Naive thymus-derived CD4-positive, alpha-beta T cell (primary cell): ENCODE measurements at regions not wholly inside any gene's neighbourhood (a gene's known extent, or its start where the extent isn't known, plus 50 kb on each side); places are given as distances from the start of the nearest gene placed in this dataset.

Experiments
- ATAC-seq: fragments of 150-1000 bp; cut with Tn5 transposase; 2 replicates; pipeline ENCODE4 v1.10.0; 2021; ENCODE audit warnings: mild to moderate bottlenecking, moderate library complexity
- CTCF ChIA-PET: fragments of 350-600 bp; sonication (Branson Sonifier 250); formaldehyde crosslinking; loops from one replicate; lab custom pipeline; 2021; ENCODE audit warnings: antibody characterized with exemption; lab: Charles Lee
- POLR2A ChIA-PET: fragments of 350-600 bp; sonication (Branson Sonifier 250); formaldehyde crosslinking; loops from one replicate; lab custom pipeline; 2021; ENCODE audit warnings: antibody characterized with exemption, inconsistent platforms; lab: Charles Lee
- DNase-seq, 9 donors: peaks; one replicate each; pipeline versions ENCODE4 v3.0.0 to v3.0.0-alpha.2; 2020 to 2022; ENCODE audit warnings: mixed read lengths in 1 of 9
- H3K27ac ChIP-seq: one replicate; pipeline ENCODE4 v1.7.0; 2013; ENCODE audit warnings: mild to moderate bottlenecking, low read depth, low read length, moderate library complexity
- H3K27me3 ChIP-seq, 2 donors: one replicate each; pipeline ENCODE4 v1.7.0; 2013; ENCODE audit warnings: low read length in 2 of 2, mild to moderate bottlenecking in 2 of 2, moderate library complexity in 2 of 2; ENCODE audit not compliant: control insufficient read depth in 2 of 2, insufficient read depth in 2 of 2
- H3K36me3 ChIP-seq, 3 experiments: 1 replicate in 2 of 3; 2 replicates in 1 of 3; pipeline ENCODE4 v1.7.0; 2013; ENCODE audit warnings: low read length in 3 of 3, mild to moderate bottlenecking in 3 of 3, moderate library complexity in 1 of 3; ENCODE audit not compliant: insufficient read depth in 3 of 3, control insufficient read depth in 2 of 3
- H3K4me1 ChIP-seq, 2 donors: one replicate each; pipeline ENCODE4 v1.7.0; 2013; ENCODE audit warnings: low read length in 2 of 2, mild to moderate bottlenecking in 2 of 2, moderate library complexity in 1 of 2; ENCODE audit not compliant: control insufficient read depth in 2 of 2, insufficient read depth in 2 of 2
- H3K4me3 ChIP-seq: 2 replicates; pipeline ENCODE4 v1.7.0; 2013; ENCODE audit warnings: mild to moderate bottlenecking, low read length
- H3K9me3 ChIP-seq, 3 experiments: 1 replicate in 2 of 3; 2 replicates in 1 of 3; pipeline ENCODE4 v1.7.0; 2013; ENCODE audit warnings: low read length in 3 of 3; ENCODE audit not compliant: control insufficient read depth in 2 of 3
- H3K27ac Mint-ChIP-seq, 9 donors: one replicate each; pipeline ENCODE4 v1.8.0; 2020 to 2022; ENCODE audit warnings: mixed read lengths in 9 of 9, mild to moderate bottlenecking in 8 of 9, moderate library complexity in 5 of 9, inconsistent platforms in 2 of 9
- H3K27me3 Mint-ChIP-seq, 5 donors: one replicate each; pipeline ENCODE4 v1.8.0; 2021 to 2022; ENCODE audit warnings: mixed read lengths in 5 of 5, mild to moderate bottlenecking in 1 of 5
- H3K36me3 Mint-ChIP-seq, 5 donors: one replicate each; pipeline ENCODE4 v1.8.0; 2020 to 2022; ENCODE audit warnings: mixed read lengths in 5 of 5, mild to moderate bottlenecking in 3 of 5, inconsistent platforms in 1 of 5
- H3K4me1 Mint-ChIP-seq, 7 donors: one replicate each; pipeline ENCODE4 v1.8.0; 2020 to 2022; ENCODE audit warnings: mixed read lengths in 7 of 7, mild to moderate bottlenecking in 3 of 7, inconsistent platforms in 1 of 7
- H3K4me3 Mint-ChIP-seq, 10 donors: one replicate each; pipeline ENCODE4 v1.8.0; 2020 to 2022; ENCODE audit warnings: mild to moderate bottlenecking in 10 of 10, mixed read lengths in 10 of 10, moderate library complexity in 6 of 10, inconsistent platforms in 2 of 10
- H3K9me3 Mint-ChIP-seq, 11 donors: one replicate each; pipeline ENCODE4 v1.8.0; 2020 to 2022; ENCODE audit warnings: mixed read lengths in 11 of 11, mild to moderate bottlenecking in 4 of 11, inconsistent platforms in 1 of 11, moderate library complexity in 1 of 11
- intact Hi-C, 2 donors: fragments of 100-400 bp; cut with micrococcal nuclease; formaldehyde crosslinking; loops; one replicate each; pipeline ENCODE4 v1.15.1; 2023

GRCh38 chr15:95458721-95459120 is 871.8 kb upstream of the NR2F2 start:
- CTCF ChIA-PET: no interaction called here

GRCh38 chr15:95459273-95459672 is 871.2 kb upstream of the NR2F2 start:
- no peak overlapping the region for H3K27ac Mint-ChIP-seq
- Histone ChIP-seq H3K4me3 (no peak overlapping the region), H3K27me3 (peaks cover 0 to 3% of the 10 kb centered on the region in 2 donors), H3K36me3 (no peaks in the 10 kb centered on the region), H3K4me1 (peaks cover 10 to 14% of the 10 kb centered on the region in 2 donors), H3K27ac (no peak overlapping the region), H3K9me3 (no peaks in the 10 kb centered on the region)
- no peak overlapping the region for H3K4me3 Mint-ChIP-seq
- ATAC-seq (no peak), DNase-seq (no peak)
- peaks cover 0 to 5% (median 0%) of the 10 kb centered on the region in 11 donors for H3K9me3 Mint-ChIP-seq
- peaks cover 0 to 5% (median 0%) of the 10 kb centered on the region in 5 donors for H3K36me3 Mint-ChIP-seq
- ChIA-PET POLR2A (no interaction called here), CTCF (no interaction called here)
- H3K27me3 Mint-ChIP-seq: peaks cover 0 to 20% (median 8%) of the 10 kb centered on the region in 5 donors
- intact Hi-C loops: no loop called here
- peaks cover 19 to 35% (median 26%) of the 10 kb centered on the region in 7 donors for H3K4me1 Mint-ChIP-seq

More at GRCh38 chr15:95458721-95459120, 871.8 kb upstream of the NR2F2 start:
- Mint-ChIP-seq H3K4me1 (peaks cover 19 to 40% (median 31%) of the 10 kb centered on the region in 7 donors), H3K9me3 (peaks cover 0 to 5% (median 0%) of the 10 kb centered on the region in 11 donors), H3K4me3 (no peak overlapping the region), H3K36me3 (peaks cover 0 to 5% (median 0%) of the 10 kb centered on the region in 5 donors), H3K27me3 (peaks cover 0 to 19% (median 8%) of the 10 kb centered on the region in 5 donors), H3K27ac (no peak overlapping the region)
- ATAC-seq: no peak
- H3K4me3 ChIP-seq: no peak overlapping the region
- peaks cover 10 to 14% of the 10 kb centered on the region in 2 donors for H3K4me1 ChIP-seq
- POLR2A ChIA-PET: no interaction called here
- DNase-seq: no peak
- intact Hi-C loops: no loop called here
- peaks cover 0 to 3% of the 10 kb centered on the region in 2 donors for H3K27me3 ChIP-seq
- no peak overlapping the region for H3K27ac ChIP-seq
- no peaks in the 10 kb centered on the region for H3K9me3 ChIP-seq
- H3K36me3 ChIP-seq: no peaks in the 10 kb centered on the region

- POLR2A ChIA-PET: no interaction called here
- no peak for DNase-seq
- H3K27ac ChIP-seq: no peak overlapping the region
- no peaks in the 10 kb centered on the region for H3K9me3 Mint-ChIP-seq
- H3K9me3 ChIP-seq: no peaks in the 10 kb centered on the region
- H3K36me3 Mint-ChIP-seq: no peaks in the 10 kb centered on the region
- peaks cover 0 to 4% (median 0%) of the 10 kb centered on the region in 7 donors for H3K4me1 Mint-ChIP-seq
- no peak overlapping the region for H3K4me3 ChIP-seq
- H3K27me3 Mint-ChIP-seq: peaks cover 7 to 27% (median 14%) of the 10 kb centered on the region in 5 donors
- intact Hi-C loops: no loop called here
- H3K36me3 ChIP-seq: no peaks in the 10 kb centered on the region
- no peaks in the 10 kb centered on the region for H3K27me3 ChIP-seq
- no peak for ATAC-seq
- H3K4me1 ChIP-seq: no peaks in the 10 kb centered on the region
- no peak overlapping the region for H3K4me3 Mint-ChIP-seq
- no peak overlapping the region for H3K27ac Mint-ChIP-seq
- CTCF ChIA-PET: no interaction called here
Observed at GRCh38 chr15:95464509-95464908, 866.0 kb upstream of the NR2F2 start.

- no peak overlapping the region for H3K4me3 Mint-ChIP-seq
- H3K4me1 ChIP-seq: no peaks in the 10 kb centered on the region
- H3K9me3 ChIP-seq: no peaks in the 10 kb centered on the region
- H3K27me3 Mint-ChIP-seq: peaks cover 0 to 18% (median 13%) of the 10 kb centered on the region in 5 donors
- H3K27ac ChIP-seq: no peak overlapping the region
- H3K4me3 ChIP-seq: no peak overlapping the region
- no peaks in the 10 kb centered on the region for H3K36me3 Mint-ChIP-seq
- POLR2A ChIA-PET: no interaction called here
- no peaks in the 10 kb centered on the region for H3K27me3 ChIP-seq
- no peaks in the 10 kb centered on the region for H3K9me3 Mint-ChIP-seq
- ATAC-seq: no peak
- intact Hi-C loops: no loop called here
- CTCF ChIA-PET: no interaction called here
- DNase-seq: no peak
- no peaks in the 10 kb centered on the region for H3K36me3 ChIP-seq
- H3K4me1 Mint-ChIP-seq: peaks cover 0 to 3% (median 0%) of the 10 kb centered on the region in 7 donors
- H3K27ac Mint-ChIP-seq: no peak overlapping the region
Observed at GRCh38 chr15:95468820-95469219, 861.7 kb upstream of the NR2F2 start.

GRCh38 chr15:95469496-95470000 is 861.0 kb upstream of the NR2F2 start:
- Histone ChIP-seq H3K4me1 (no peaks in the 10 kb centered on the region), H3K36me3 (no peaks in the 10 kb centered on the region), H3K4me3 (no peak overlapping the region), H3K9me3 (no peaks in the 10 kb centered on the region), H3K27me3 (no peaks in the 10 kb centered on the region), H3K27ac (no peak overlapping the region)
- ChIA-PET CTCF (no interaction called here), POLR2A (interaction anchor here (0.7 kb wide), 1 partner anchor 14 kb away, joined by 3 read pairs; no protein-coding TSS in a partner anchor)
- Mint-ChIP-seq H3K4me1 (peaks cover 0 to 3% (median 0%) of the 10 kb centered on the region in 7 donors), H3K36me3 (no peaks in the 10 kb centered on the region), H3K4me3 (no peak overlapping the region), H3K27ac (no peak overlapping the region), H3K9me3 (no peaks in the 10 kb centered on the region), H3K27me3 (peaks cover 3 to 18% (median 13%) of the 10 kb centered on the region in 5 donors)
- DNase-seq: no peak
- ATAC-seq: no peak
- intact Hi-C loops: no loop called here

- Histone ChIP-seq H3K27me3 (no peaks in the 10 kb centered on the region), H3K36me3 (no peaks in the 10 kb centered on the region), H3K4me3 (no peak overlapping the region), H3K27ac (no peak overlapping the region), H3K4me1 (no peaks in the 10 kb centered on the region), H3K9me3 (no peaks in the 10 kb centered on the region)
- Mint-ChIP-seq H3K27me3 (peaks cover under 1 to 21% (median 13%) of the 10 kb centered on the region in 5 donors), H3K36me3 (no peaks in the 10 kb centered on the region), H3K27ac (no peak overlapping the region), H3K4me3 (no peak overlapping the region), H3K9me3 (no peaks in the 10 kb centered on the region), H3K4me1 (no peaks in the 10 kb centered on the region)
- no peak for ATAC-seq
- ChIA-PET POLR2A (no interaction called here), CTCF (interaction anchor here (0.5 to 0.6 kb wide), 2 partner anchors 27 to 90 kb away, joined by 3 to 5 read pairs; no protein-coding TSS in a partner anchor)
- intact Hi-C loops: no loop called here
- DNase-seq: no peak
Observed at GRCh38 chr15:95470529-95470928, 860.0 kb upstream of the NR2F2 start.
